ENCODE measurements at regions not wholly inside any gene's neighbourhood (a gene's known extent, or its start where the extent isn't known, plus 50 kb on each side); places are given as distances from the start of the nearest gene placed in this dataset.
"Not testable (repeated sequence)": the region's sequence is repeated elsewhere in the genome, so short reads cannot be mapped to it uniquely, and the experiment has no call there.

DNA sequence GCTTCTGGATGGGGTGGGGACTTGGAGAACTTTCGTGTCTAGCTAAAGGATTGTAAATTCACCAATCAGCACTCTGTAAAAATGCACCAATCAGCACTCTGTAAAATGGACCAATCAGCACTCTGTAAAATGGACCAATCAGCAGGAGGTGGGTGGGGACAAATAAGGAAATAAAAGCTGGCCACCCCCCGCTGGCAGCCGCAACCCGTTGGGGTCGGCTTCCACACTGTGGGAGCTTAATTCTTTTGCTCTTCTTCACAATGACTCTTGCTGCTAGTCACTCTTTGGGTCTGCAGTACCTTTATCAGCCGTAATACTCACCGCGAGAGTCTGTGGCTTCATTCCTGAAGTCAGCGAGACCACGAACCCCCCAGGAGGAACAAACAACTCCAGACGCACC lies 623.1 kb downstream of the DSC3 start:
- H2AFZ ChIP-seq (ENCODE audit: low read length); H2BK120ac ChIP-seq (replicated peaks; ENCODE audit: low read depth, low read length); H3K4me3 ChIP-seq (ENCODE audit: extremely low read depth in 1 of 4, insufficient read depth in 2 of 4, low read depth in 3 of 4, low read length in 4 of 4); H2BK15ac ChIP-seq (ENCODE audit: low read length); H3K27me3 ChIP-seq (replicated peaks in 1 of 4; ENCODE audit: control insufficient read depth in 3 of 4, extremely low read depth in 1 of 4, insufficient read depth in 3 of 4, low read length in 3 of 4); H3K56ac ChIP-seq (replicated peaks; ENCODE audit: insufficient read length, low read depth, low read length); H2BK20ac ChIP-seq (ENCODE audit: low read length); FAIRE-seq; H3K23me2 ChIP-seq (ENCODE audit: low read depth, low read length); H3K27ac ChIP-seq (ENCODE audit: low read depth, low read length); H2AK5ac ChIP-seq (ENCODE audit: low read depth, low read length); H4K5ac ChIP-seq (ENCODE audit: insufficient read length, low read depth, low read length); H3K9me3 ChIP-seq (ENCODE audit: insufficient read depth in 2 of 2, low read depth in 1 of 2, low read length in 1 of 2); CTCF ChIA-PET (ENCODE audit: partially characterized antibody); H4K91ac ChIP-seq (replicated peaks; ENCODE audit: insufficient read length, low read length); H2BK5ac ChIP-seq (ENCODE audit: low read depth, low read length); H3K23ac ChIP-seq (ENCODE audit: insufficient read length); H3K4ac ChIP-seq (replicated peaks; ENCODE audit: insufficient read length, low read depth, low read length); H3K9ac ChIP-seq (replicated peaks in 1 of 4; ENCODE audit: extremely low read depth in 1 of 4, low read depth in 3 of 4, low read length in 3 of 4); H4K8ac ChIP-seq (ENCODE audit: extremely low read depth, insufficient read depth, low read length); H3K18ac ChIP-seq (ENCODE audit: extremely low read depth, low read length); H3K14ac ChIP-seq (ENCODE audit: insufficient read length); H3K36me3 ChIP-seq (ENCODE audit: control insufficient read depth in 2 of 4, insufficient read depth in 4 of 4, low read length in 3 of 4); H3K4me1 ChIP-seq (replicated peaks in 1 of 4; ENCODE audit: control insufficient read depth in 3 of 4, insufficient read depth in 4 of 4, low read length in 3 of 4); H2BK12ac ChIP-seq (ENCODE audit: low read depth, low read length); H3K4me2 ChIP-seq (ENCODE audit: insufficient read depth in 1 of 2, low read depth in 2 of 2, low read length in 2 of 2); H3K79me1 ChIP-seq (ENCODE audit: low read depth, low read length); DNase-seq (ENCODE audit: low read depth in 1 of 2, low spot score in 2 of 2); H3K79me2 ChIP-seq (ENCODE audit: control insufficient read depth in 1 of 2, insufficient read depth in 2 of 2, low read length in 2 of 2); H4K20me1 ChIP-seq (replicated peaks in 1 of 2; ENCODE audit: control insufficient read depth in 1 of 2, insufficient read depth in 2 of 2, low read length in 2 of 2): not testable (repeated sequence)
- POLR2A ChIA-PET (ENCODE audit: partially characterized antibody): interaction anchor here (0.9 kb wide), 1 partner anchor 21 kb away, joined by 3 read pairs; no protein-coding TSS in a partner anchor
- 78% methylated on average over 11 of the region's 11 CpGs; no CpG with 5 or more reads in 1 of the 2 experiments for WGBS, 2 experiments (ENCODE audit: extremely low coverage in 1 of 2, insufficient coverage in 1 of 2, insufficient read length in 1 of 2, insufficient replicate concordance in 2 of 2, low coverage in 1 of 2, low lambda C conversion rate in 2 of 2, missing lambda C conversion rate in 1 of 2)
